DOHH2 (cell line): ENCODE measurements at regions not wholly inside any gene's neighbourhood (a gene's known extent, or its start where the extent isn't known, plus 50 kb on each side); places are given as distances from the start of the nearest gene placed in this dataset.

Experiments used
- H3F3A ChIP-seq: fragments of 200-600 bp; sonication (generic), shearing (Covaris generic); 2 replicates; pipeline ENCODE4 v1.6.0; 2016; ENCODE audit warnings: antibody characterized with exemption, mild to moderate bottlenecking; ENCODE audit not compliant: control insufficient read depth, insufficient read depth
- H3K27ac ChIP-seq: fragments of 200-600 bp; sonication (generic); 2 replicates; pipeline ENCODE4 v1.5.1; 2014; ENCODE audit warnings: low read depth, mild to moderate bottlenecking, low read length, moderate library complexity
- H3K27me3 ChIP-seq: fragments of 200-600 bp; sonication (generic); 2 replicates; pipeline ENCODE4 v1.6.1; 2014; ENCODE audit warnings: mild to moderate bottlenecking, low read length, mixed read lengths; ENCODE audit not compliant: control insufficient read depth
- H3K36me3 ChIP-seq: fragments of 200-600 bp; sonication (generic); 2 replicates; pipeline ENCODE4 v1.6.1; 2014; ENCODE audit warnings: mild to moderate bottlenecking, low read length, moderate library complexity, mixed read lengths; ENCODE audit not compliant: control insufficient read depth
- H3K4me1 ChIP-seq: fragments of 200-600 bp; sonication (generic); 2 replicates; pipeline ENCODE4 v1.6.1; 2014; ENCODE audit warnings: mild to moderate bottlenecking, low read length, mixed read lengths; ENCODE audit not compliant: control insufficient read depth
- H3K4me2 ChIP-seq: fragments of 200-600 bp; sonication (generic); 2 replicates; pipeline ENCODE4 v1.6.0; 2014; ENCODE audit warnings: mild to moderate bottlenecking, low read length, moderate library complexity
- H3K4me3 ChIP-seq: fragments of 200-600 bp; sonication (generic); 2 replicates; pipeline ENCODE4 v1.5.1; 2014; ENCODE audit warnings: mild to moderate bottlenecking, low read length, mixed read lengths
- H3K79me2 ChIP-seq: fragments of 200-600 bp; sonication (generic); 2 replicates; pipeline ENCODE4 v1.6.1; 2014; ENCODE audit warnings: mild to moderate bottlenecking, low read length, mixed read lengths; ENCODE audit not compliant: control insufficient read depth
- H3K9me2 ChIP-seq: fragments of 200-600 bp; sonication (generic); replicated peaks from 2 replicates; pipeline ENCODE4 v1.6.1; 2014; ENCODE audit warnings: mild to moderate bottlenecking, low read length, mixed read lengths; ENCODE audit not compliant: control insufficient read depth
- H3K9me3 ChIP-seq: fragments of 200-600 bp; sonication (generic); 2 replicates; pipeline ENCODE4 v1.6.1; 2014; ENCODE audit warnings: antibody characterized with exemption, low read length, mixed read lengths; ENCODE audit not compliant: control insufficient read depth, insufficient read depth
- H4K20me1 ChIP-seq: fragments of 200-600 bp; sonication (generic); 2 replicates; pipeline ENCODE4 v1.6.0; 2014; ENCODE audit warnings: low read depth, mild to moderate bottlenecking, antibody characterized with exemption, low read length, moderate library complexity; ENCODE audit not compliant: control insufficient read depth, insufficient read depth
- EZH2phosphoT487 ChIP-seq: fragments of 200-600 bp; sonication (generic); IDR thresholded peaks from 2 replicates; pipeline ENCODE4 v1.6.1; 2017; ENCODE audit warnings: borderline replicate concordance, mild to moderate bottlenecking, antibody characterized with exemption, low read length, moderate library complexity, mixed read lengths
- TF ChIP-seq, protein P1 (sequence below): fragments of 200-600 bp; sonication (generic); IDR thresholded peaks from one replicate; pipeline ENCODE4 v1.5.1; 2014; ENCODE audit warnings: antibody characterized with exemption, mild to moderate bottlenecking, low read depth, low read length; ENCODE audit not compliant: poor library complexity, severe bottlenecking

- Histone ChIP-seq H3K27me3 (no peaks in the 10 kb centered on the region), H3K4me2 (no peak overlapping the region), H3K4me1 (no peaks in the 10 kb centered on the region), H3K27ac (no peak overlapping the region), H4K20me1 (no peaks in the 10 kb centered on the region), H3K9me2 (no peaks in the 10 kb centered on the region; the same call in 1 of the 2 replicates), H3F3A (no peaks in the 10 kb centered on the region), H3K36me3 (no peaks in the 10 kb centered on the region), H3K9me3 (no peaks in the 10 kb centered on the region), H3K79me2 (no peaks in the 10 kb centered on the region), H3K4me3 (no peak overlapping the region)
- TF ChIP-seq, protein P1, sequence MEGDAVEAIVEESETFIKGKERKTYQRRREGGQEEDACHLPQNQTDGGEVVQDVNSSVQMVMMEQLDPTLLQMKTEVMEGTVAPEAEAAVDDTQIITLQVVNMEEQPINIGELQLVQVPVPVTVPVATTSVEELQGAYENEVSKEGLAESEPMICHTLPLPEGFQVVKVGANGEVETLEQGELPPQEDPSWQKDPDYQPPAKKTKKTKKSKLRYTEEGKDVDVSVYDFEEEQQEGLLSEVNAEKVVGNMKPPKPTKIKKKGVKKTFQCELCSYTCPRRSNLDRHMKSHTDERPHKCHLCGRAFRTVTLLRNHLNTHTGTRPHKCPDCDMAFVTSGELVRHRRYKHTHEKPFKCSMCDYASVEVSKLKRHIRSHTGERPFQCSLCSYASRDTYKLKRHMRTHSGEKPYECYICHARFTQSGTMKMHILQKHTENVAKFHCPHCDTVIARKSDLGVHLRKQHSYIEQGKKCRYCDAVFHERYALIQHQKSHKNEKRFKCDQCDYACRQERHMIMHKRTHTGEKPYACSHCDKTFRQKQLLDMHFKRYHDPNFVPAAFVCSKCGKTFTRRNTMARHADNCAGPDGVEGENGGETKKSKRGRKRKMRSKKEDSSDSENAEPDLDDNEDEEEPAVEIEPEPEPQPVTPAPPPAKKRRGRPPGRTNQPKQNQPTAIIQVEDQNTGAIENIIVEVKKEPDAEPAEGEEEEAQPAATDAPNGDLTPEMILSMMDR: no peak
- no peak for TF ChIP-seq EZH2phosphoT487
These were observed 847.3 kb upstream of the ACVR2A start for GRCh38 chr2:146997488-146997887.

DNA sequence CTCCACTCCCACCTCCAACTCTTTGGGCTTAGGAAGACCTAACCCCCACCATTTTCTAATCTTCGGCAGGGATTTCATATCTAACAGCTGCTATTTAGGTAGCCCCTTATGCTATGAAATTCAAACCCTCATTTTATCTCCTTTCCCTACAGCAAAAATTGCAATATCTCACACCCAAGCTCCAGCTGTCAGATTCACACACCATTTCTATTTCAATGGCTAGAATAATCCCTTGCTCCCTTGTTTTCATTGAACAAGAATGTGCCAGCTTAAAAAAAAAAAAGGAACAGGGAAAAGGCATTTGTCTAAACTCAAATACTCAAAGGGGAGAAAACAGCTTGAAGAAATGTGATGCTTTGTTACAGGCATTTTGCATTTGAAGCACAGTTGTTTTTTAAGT lies 850.6 kb upstream of the ACVR2A start:
- Histone ChIP-seq H3K9me3 (no peaks in the 10 kb centered on the region), H3K27ac (no peak overlapping the region), H3K79me2 (no peaks in the 10 kb centered on the region), H3K4me2 (no peak overlapping the region), H3K4me1 (no peaks in the 10 kb centered on the region), H4K20me1 (no peaks in the 10 kb centered on the region), H3F3A (no peaks in the 10 kb centered on the region), H3K36me3 (no peaks in the 10 kb centered on the region), H3K9me2 (no peaks in the 10 kb centered on the region; the same call in 1 of the 2 replicates), H3K4me3 (no peak overlapping the region), H3K27me3 (no peaks in the 10 kb centered on the region)
- TF ChIP-seq, protein P1: no peak
- no peak for TF ChIP-seq EZH2phosphoT487

DNA sequence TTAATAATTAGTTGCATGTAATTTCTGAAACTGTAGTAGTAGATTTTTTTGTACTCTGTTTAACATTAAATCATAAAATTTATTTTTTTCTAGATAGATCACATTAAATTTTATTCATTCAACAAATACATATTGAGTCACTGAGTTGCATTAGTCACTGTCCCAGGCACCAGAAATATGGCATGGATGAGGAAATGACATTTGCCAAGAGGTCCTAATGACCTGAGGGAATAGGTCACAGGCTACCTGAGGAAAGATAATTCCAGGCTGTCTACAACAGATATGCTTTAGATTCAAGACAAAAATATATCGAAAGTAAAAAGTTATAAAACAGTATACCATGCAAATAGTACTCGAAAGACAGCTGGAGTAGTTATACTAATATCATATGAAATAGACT lies 852.4 kb upstream of the ACVR2A start:
- Histone ChIP-seq H3K27me3 (no peaks in the 10 kb centered on the region), H3K9me2 (no peaks in the 10 kb centered on the region; the same call in 1 of the 2 replicates), H3K36me3 (no peaks in the 10 kb centered on the region), H3K4me3 (no peak overlapping the region), H3K4me1 (no peaks in the 10 kb centered on the region), H3F3A (no peaks in the 10 kb centered on the region), H3K79me2 (no peaks in the 10 kb centered on the region), H3K4me2 (no peak overlapping the region), H3K27ac (no peak overlapping the region), H3K9me3 (no peaks in the 10 kb centered on the region), H4K20me1 (no peaks in the 10 kb centered on the region)
- no peak for TF ChIP-seq EZH2phosphoT487
- TF ChIP-seq, protein P1: no peak
